ENCODE measurements at regions not wholly inside any gene's neighbourhood (a gene's known extent, or its start where the extent isn't known, plus 50 kb on each side); places are given as distances from the start of the nearest gene placed in this dataset.
A peak's percentile ranks its signal among the peaks of the same experiment; 100 is the strongest.

GRCh38 chr12:3998968-3999792, 126.0 kb upstream of the PARP11 start:
- DNase-seq, result no peak

- DNase-seq, result no peak
Measured at GRCh38 chr12:3998397-3998796, 125.2 kb upstream of the PARP11 start.

- DNase-seq, result no peak
Measured at GRCh38 chr12:3996322-3996721, 123.1 kb upstream of the PARP11 start.

DNA sequence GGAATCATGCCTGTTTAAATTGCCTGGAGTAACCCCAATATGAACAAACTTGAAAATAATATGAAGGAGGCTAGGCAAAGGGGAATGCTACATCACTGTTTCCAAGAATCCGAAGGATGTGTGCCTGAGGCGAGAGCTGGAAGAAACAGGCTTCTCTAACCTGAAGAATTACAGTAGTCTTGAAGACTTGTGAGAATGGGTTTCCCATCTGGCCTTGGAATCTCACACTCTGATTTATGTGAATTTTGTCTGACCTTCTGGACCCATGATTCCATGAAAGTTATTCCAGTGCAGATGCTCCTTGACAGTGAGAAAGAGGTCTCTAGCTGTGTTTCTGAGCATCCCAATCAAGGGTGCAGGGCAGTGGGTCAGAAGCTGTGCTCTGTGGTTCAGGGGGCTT, 122.1 kb upstream of the PARP11 start:
- no peak for DNase-seq

DNA sequence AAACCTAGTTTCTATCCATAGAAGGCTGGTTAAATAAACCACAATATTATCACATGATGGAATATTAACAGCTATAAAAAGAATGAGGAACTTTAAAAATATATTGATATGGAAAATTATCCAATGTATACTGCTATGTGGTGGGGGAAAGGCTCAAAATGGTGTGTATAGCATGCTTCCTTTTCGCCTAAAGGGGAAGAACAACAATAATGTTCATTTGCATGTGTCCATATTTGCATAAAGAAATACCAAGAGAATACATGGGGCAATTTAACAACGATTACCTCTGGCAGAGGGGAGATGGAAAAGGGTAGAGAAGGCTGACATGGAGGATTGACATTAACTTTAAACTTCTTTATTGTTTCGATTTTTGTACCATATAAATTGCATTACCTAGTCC, 121.3 kb upstream of the PARP11 start:
- no peak for DNase-seq

DNA sequence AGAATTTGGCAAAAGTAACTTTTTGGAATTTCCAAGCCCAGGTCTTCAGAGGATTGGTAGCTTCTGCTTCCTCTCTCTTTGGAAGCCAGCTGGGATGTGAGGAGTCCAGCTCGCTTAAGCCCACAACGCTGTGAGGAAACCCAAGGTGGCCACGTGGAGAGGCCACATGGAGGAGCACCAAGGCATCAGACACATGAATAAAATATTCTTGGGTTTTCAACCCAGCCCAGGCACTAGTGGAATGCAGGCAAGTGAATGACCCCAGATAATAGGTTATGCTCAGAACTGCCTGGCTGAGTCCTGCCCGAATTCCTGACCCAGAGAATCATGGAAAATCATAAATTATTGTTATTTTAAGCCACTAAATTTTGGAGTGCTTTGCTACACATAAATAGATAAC, 119.7 kb upstream of the PARP11 start:
- no peak for DNase-seq

GRCh38 chr12:3991798-3992580, 118.8 kb upstream of the PARP11 start:
- DNase-seq, result no peak

GRCh38 chr12:3990501-3991280, 117.5 kb upstream of the PARP11 start:
- no peak for DNase-seq

GRCh38 chr12:3989218-3989550, 116.0 kb upstream of the PARP11 start:
- no peak for DNase-seq

DNA sequence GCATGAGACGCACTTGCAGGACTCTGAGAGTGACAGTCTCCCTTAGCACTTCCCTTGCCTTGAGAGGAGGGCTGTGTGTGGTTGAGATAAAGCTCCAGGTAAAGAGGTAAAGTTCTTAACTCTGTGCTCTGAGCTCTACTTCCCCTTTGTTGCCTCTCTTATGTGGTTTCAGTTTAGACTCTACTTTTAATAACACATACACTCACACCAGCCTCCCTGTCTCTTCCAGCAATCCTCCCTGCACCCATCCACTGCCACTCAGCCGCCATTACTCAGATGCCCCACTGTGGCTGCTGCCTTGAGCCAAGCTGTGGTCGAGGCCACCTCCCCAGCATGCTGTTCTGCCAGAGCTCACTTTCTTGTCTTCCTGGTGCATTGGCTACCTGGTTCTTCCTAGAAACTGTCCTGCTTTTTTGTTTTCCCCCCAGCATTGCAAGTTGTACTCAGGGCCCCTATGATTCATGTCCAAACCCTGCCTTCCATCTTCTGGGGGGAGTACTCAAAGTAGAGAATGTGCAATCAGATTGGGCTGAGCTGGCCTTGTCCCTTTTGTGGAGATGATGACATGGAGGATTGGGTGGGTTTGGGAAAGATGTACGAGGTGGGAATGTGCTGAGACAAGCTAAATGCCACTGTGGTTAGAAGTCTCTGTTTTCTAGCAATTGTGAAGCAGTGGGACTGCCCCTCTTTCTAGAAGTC, 115.5 kb upstream of the PARP11 start:
- DNase-seq, result no peak

- no peak for DNase-seq
Measured at GRCh38 chr12:3987571-3987970, 114.4 kb upstream of the PARP11 start.

GRCh38 chr12:3980504-3981272, 107.5 kb upstream of the PARP11 start:
- no peak for DNase-seq

GRCh38 chr12:3977621-3978020, 104.4 kb upstream of the PARP11 start:
- no peak for DNase-seq

- no peak for DNase-seq
Measured at GRCh38 chr12:3976351-3976938, 103.2 kb upstream of the PARP11 start.

GRCh38 chr12:3975652-3976051, 102.5 kb upstream of the PARP11 start:
- DNase-seq, result no peak

DNA sequence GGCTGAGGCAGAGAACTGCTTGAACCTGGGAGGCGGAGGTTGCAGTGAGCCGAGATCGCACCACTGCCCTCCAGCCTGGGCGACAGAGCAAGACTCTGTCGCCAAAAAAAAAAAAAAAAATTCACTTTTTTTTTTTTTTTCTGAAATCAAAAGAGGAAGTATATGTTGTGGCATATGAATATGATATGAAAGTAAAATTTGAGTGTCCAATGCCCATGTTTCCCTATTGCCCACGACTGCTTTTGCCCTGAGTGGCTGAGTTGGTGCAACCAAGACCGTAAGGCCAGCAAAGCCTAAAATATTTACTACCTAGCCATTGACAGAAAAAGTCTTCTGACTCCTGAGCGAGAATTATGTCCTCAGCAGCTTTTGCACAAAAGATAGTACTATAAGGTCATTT, 101.7 kb upstream of the PARP11 start:
- DNase-seq, result no peak

GRCh38 chr12:3973973-3974644, 100.9 kb upstream of the PARP11 start:
- DNase-seq, result peak in 1 of 56 donors; percentile 3

DNA sequence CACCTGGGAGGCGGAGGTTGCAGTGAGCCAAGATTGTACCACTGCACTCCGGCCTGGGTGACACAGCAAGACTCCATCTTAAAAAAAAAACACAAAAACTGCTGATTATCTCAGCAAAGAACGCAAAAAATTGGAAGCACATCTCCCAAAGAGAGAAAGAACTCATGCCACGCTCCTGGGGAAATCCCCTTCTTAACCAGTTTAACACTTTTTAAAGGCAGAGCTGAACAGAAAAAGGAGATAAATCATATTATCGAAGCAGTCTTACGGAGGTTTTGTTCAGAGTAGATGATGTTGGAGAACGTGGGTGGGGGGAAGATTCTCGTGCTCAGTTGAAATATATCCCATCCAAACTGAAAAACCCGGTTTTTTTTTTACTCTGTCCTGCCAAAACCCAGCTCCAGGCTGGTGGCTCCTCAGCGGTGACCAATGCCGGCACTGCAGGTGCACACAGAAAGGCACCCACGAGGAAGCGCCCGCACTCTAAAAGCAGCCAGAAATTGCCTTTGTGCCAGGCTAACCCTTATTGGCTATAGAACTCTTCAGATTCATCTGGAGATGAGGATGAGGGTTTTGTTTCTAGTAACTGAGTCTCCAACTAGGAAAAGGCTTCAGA, 100.2 kb upstream of the PARP11 start:
- DNase-seq, result no peak

GRCh38 chr12:3972576-3972975, 99.4 kb upstream of the PARP11 start:
- no peak for DNase-seq

All from nucleus accumbens (tissue), 56 donors.